Breast epithelium (tissue), 4 donors: ENCODE measurements at regions not wholly inside any gene's neighbourhood (a gene's known extent, or its start where the extent isn't known, plus 50 kb on each side); places are given as distances from the start of the nearest gene placed in this dataset.

Experiments
- DNase-seq, 2 donors: peaks; one replicate each; pipeline ENCODE4 v3.0.0-alpha.2; 2019; ENCODE audit warnings: low spot score in 2 of 2
- H3K27ac ChIP-seq, 2 donors: fragments of 200-600 bp; sonication (generic) in 1 of 2; one replicate each; pipeline ENCODE4 v1.5.1; 2016 to 2019; ENCODE audit warnings: mild to moderate bottlenecking in 1 of 2
- H3K27me3 ChIP-seq, 2 donors: fragments of 200-600 bp; sonication (generic) in 1 of 2; one replicate each; pipeline versions ENCODE4 v1.5.1 to v1.6.0; 2017 to 2019; ENCODE audit warnings: control low read depth in 1 of 2, mild to moderate bottlenecking in 1 of 2
- H3K36me3 ChIP-seq: fragments of 200-600 bp; one replicate; pipeline ENCODE4 v1.5.1; 2019
- H3K4me1 ChIP-seq, 2 donors: fragments of 200-600 bp; sonication (generic); one replicate each; pipeline ENCODE4 v1.5.1; 2016 to 2019; ENCODE audit warnings: control low read depth in 1 of 2
- H3K4me3 ChIP-seq, 3 donors: fragments of 200-600 bp; sonication (generic); 1 replicate in 2 of 3; 2 replicates in 1 of 3; pipeline ENCODE4 v1.5.1; 2016 to 2019; ENCODE audit warnings: mild to moderate bottlenecking in 3 of 3, moderate library complexity in 2 of 3
- H3K9me3 ChIP-seq, 2 donors: fragments of 200-600 bp; sonication (generic) in 1 of 2; one replicate each; pipeline ENCODE4 v1.5.1; 2016 to 2019; ENCODE audit warnings: control low read depth in 1 of 2
- CTCF ChIP-seq, 3 donors: fragments of 450-650 bp; IDR thresholded peaks; one replicate each; pipeline ENCODE4 v1.5.1; 2016 to 2017; ENCODE audit warnings: antibody characterized with exemption in 3 of 3, mild to moderate bottlenecking in 3 of 3, moderate library complexity in 3 of 3
- POLR2A ChIP-seq: fragments of 450-650 bp; IDR thresholded peaks from one replicate; pipeline ENCODE4 v1.6.1; 2016; ENCODE audit warnings: antibody characterized with exemption, mild to moderate bottlenecking, moderate library complexity
- POLR2AphosphoS5 ChIP-seq, 3 donors: sonication (generic); formaldehyde crosslinking; IDR thresholded peaks; one replicate each; pipeline ENCODE4 v1.6.1; 2017; ENCODE audit warnings: antibody characterized with exemption in 3 of 3
- intact Hi-C: fragments of 100-400 bp; cut with DNase I; formaldehyde crosslinking; loops from one replicate; pipeline ENCODE4 v1.15.1; 2023; ENCODE audit warnings: low total_unique reads

- intact Hi-C loops: no loop called here
- Histone ChIP-seq H3K27me3 (no peaks in the 10 kb centered on the region), H3K9me3 (no peaks in the 10 kb centered on the region), H3K36me3 (no peaks in the 10 kb centered on the region), H3K4me1 (no peaks in the 10 kb centered on the region), H3K4me3 (no peak overlapping the region), H3K27ac (no peak overlapping the region)
- no peak for TF ChIP-seq POLR2A
- TF ChIP-seq POLR2AphosphoS5 (IDR thresholded peaks at IDR 0.05): no peak
- no peak for TF ChIP-seq CTCF (IDR thresholded peaks at IDR 0.05)
- DNase-seq: no peak
Observed at GRCh38 chr2:196568506-196568905, 71.0 kb upstream of the CCDC150 start.

DNA sequence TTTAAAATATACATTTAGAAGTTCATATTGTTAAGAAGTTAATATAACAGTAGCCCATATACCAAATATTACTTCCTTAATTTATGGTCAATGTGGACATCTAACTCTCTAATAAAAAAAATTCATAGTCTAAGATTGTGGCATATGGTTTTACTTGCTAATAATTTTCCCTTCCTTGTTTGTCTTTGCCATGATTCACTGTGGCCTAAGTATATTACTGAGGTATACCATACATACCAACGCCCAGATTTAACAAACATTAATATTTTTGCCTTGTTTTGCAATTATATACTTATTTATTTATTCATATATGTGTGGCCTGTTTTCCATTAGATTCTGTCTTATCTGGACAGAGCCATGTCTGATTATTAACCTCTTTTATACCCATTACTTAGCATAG, 54.6 kb upstream of the CCDC150 start:
- Histone ChIP-seq H3K9me3 (no peaks in the 10 kb centered on the region), H3K36me3 (no peaks in the 10 kb centered on the region), H3K4me1 (no peaks in the 10 kb centered on the region), H3K27ac (no peak overlapping the region), H3K27me3 (no peaks in the 10 kb centered on the region), H3K4me3 (no peak overlapping the region)
- no peak for DNase-seq
- intact Hi-C loops: no loop called here
- TF ChIP-seq CTCF (IDR thresholded peaks at IDR 0.05): no peak
- no peak for TF ChIP-seq POLR2A
- TF ChIP-seq POLR2AphosphoS5 (IDR thresholded peaks at IDR 0.05): no peak

- TF ChIP-seq POLR2AphosphoS5 (IDR thresholded peaks at IDR 0.05): no peak
- TF ChIP-seq POLR2A: no peak
- TF ChIP-seq CTCF (IDR thresholded peaks at IDR 0.05): no peak
- Histone ChIP-seq H3K4me3 (no peak overlapping the region), H3K4me1 (no peaks in the 10 kb centered on the region), H3K27ac (no peak overlapping the region), H3K36me3 (no peaks in the 10 kb centered on the region), H3K27me3 (no peaks in the 10 kb centered on the region), H3K9me3 (no peaks in the 10 kb centered on the region)
- no peak for DNase-seq
- intact Hi-C loops: no loop called here
Observed at GRCh38 chr2:196586511-196586991, 53.0 kb upstream of the CCDC150 start.

DNA sequence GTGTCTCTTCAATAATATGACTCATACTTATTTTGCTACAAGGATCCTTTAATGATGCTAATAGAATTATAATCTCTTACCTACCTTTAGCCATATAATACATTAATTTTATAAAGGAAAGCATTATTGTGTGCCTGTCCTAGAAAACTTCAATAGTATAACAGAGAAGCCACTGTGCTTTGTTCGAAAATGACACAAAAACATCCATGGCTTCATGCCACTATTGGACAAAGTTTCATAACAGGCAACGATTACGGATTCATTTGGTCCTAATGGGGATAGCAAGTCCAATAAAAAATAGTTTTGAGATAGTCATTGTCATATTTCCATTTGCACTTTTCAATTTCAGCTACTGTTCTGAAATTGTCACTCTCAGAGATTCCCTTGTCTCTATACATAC, 52.5 kb upstream of the CCDC150 start:
- H3K27me3 ChIP-seq: peaks cover 0 to 4% of the 10 kb centered on the region in 2 donors
- TF ChIP-seq CTCF (IDR thresholded peaks at IDR 0.05) (no peak), POLR2A (no peak), POLR2AphosphoS5 (IDR thresholded peaks at IDR 0.05) (no peak)
- no peaks in the 10 kb centered on the region for H3K36me3 ChIP-seq
- H3K9me3 ChIP-seq: no peaks in the 10 kb centered on the region
- no peaks in the 10 kb centered on the region for H3K4me1 ChIP-seq
- intact Hi-C loops: no loop called here
- H3K27ac ChIP-seq: no peak overlapping the region
- no peak for DNase-seq
- H3K4me3 ChIP-seq: no peak overlapping the region

- Histone ChIP-seq H3K4me1 (no peaks in the 10 kb centered on the region), H3K27me3 (peaks cover 0 to 5% of the 10 kb centered on the region in 2 donors), H3K9me3 (no peaks in the 10 kb centered on the region), H3K27ac (no peak overlapping the region), H3K4me3 (no peak overlapping the region), H3K36me3 (no peaks in the 10 kb centered on the region)
- no peak for DNase-seq
- intact Hi-C loops: no loop called here
- TF ChIP-seq POLR2AphosphoS5 (IDR thresholded peaks at IDR 0.05) (no peak), CTCF (IDR thresholded peaks at IDR 0.05) (no peak), POLR2A (no peak)
Observed at GRCh38 chr2:196587739-196588138, 51.8 kb upstream of the CCDC150 start.
